ENCODE measurements at regions not wholly inside any gene's neighbourhood (a gene's known extent, or its start where the extent isn't known, plus 50 kb on each side); places are given as distances from the start of the nearest gene placed in this dataset.

- no peaks in the 10 kb centered on the region for H3K4me1 Mint-ChIP-seq
- no peaks in the 10 kb centered on the region for H3K36me3 Mint-ChIP-seq (ENCODE audit: low read depth)
- H3K27ac Mint-ChIP-seq = no peak overlapping the region
- no peaks in the 10 kb centered on the region for H3K27me3 Mint-ChIP-seq
- no peak overlapping the region for H3K4me3 Mint-ChIP-seq
- no peaks in the 10 kb centered on the region for H3K9me3 Mint-ChIP-seq
- no peak for ATAC-seq (replicated peaks)
Measured at GRCh38 chr4:181289198-181289597, 954.0 kb upstream of the TENM3 start.

- H3K9me3 Mint-ChIP-seq = no peaks in the 10 kb centered on the region
- H3K27me3 Mint-ChIP-seq = no peaks in the 10 kb centered on the region
- no peaks in the 10 kb centered on the region for H3K36me3 Mint-ChIP-seq (ENCODE audit: low read depth)
- H3K27ac Mint-ChIP-seq = no peak overlapping the region
- no peaks in the 10 kb centered on the region for H3K4me1 Mint-ChIP-seq
- no peak for ATAC-seq (replicated peaks)
- H3K4me3 Mint-ChIP-seq = no peak overlapping the region
Measured at GRCh38 chr4:181291615-181292014, 951.6 kb upstream of the TENM3 start.

- H3K27ac Mint-ChIP-seq = no peak overlapping the region
Measured at GRCh38 chr4:181293014-181293413, 950.2 kb upstream of the TENM3 start.

GRCh38 chr4:181293541-181293940 lies 949.7 kb upstream of the TENM3 start:
- H3K36me3 Mint-ChIP-seq (ENCODE audit: low read depth) = no peaks in the 10 kb centered on the region
- H3K4me1 Mint-ChIP-seq = no peaks in the 10 kb centered on the region
- no peak for ATAC-seq (replicated peaks)
- no peak overlapping the region for H3K27ac Mint-ChIP-seq
- no peak overlapping the region for H3K4me3 Mint-ChIP-seq
- no peaks in the 10 kb centered on the region for H3K27me3 Mint-ChIP-seq
- H3K9me3 Mint-ChIP-seq = no peaks in the 10 kb centered on the region

More at GRCh38 chr4:181293014-181293413, 950.2 kb upstream of the TENM3 start:
- Mint-ChIP-seq H3K27me3 (no peaks in the 10 kb centered on the region), H3K4me1 (no peaks in the 10 kb centered on the region), H3K4me3 (no peak overlapping the region), H3K9me3 (no peaks in the 10 kb centered on the region), H3K36me3 (ENCODE audit: low read depth) (no peaks in the 10 kb centered on the region)
- ATAC-seq (replicated peaks) = no peak

- Mint-ChIP-seq H3K27me3 (no peaks in the 10 kb centered on the region), H3K9me3 (no peaks in the 10 kb centered on the region), H3K27ac (no peak overlapping the region), H3K4me3 (no peak overlapping the region), H3K36me3 (ENCODE audit: low read depth) (no peaks in the 10 kb centered on the region), H3K4me1 (no peaks in the 10 kb centered on the region)
- ATAC-seq (replicated peaks) = no peak
Measured at GRCh38 chr4:181294421-181294820, 948.8 kb upstream of the TENM3 start.

- no peaks in the 10 kb centered on the region for H3K27me3 Mint-ChIP-seq
- no peak overlapping the region for H3K4me3 Mint-ChIP-seq
- H3K27ac Mint-ChIP-seq = no peak overlapping the region
- H3K4me1 Mint-ChIP-seq = no peaks in the 10 kb centered on the region
- no peaks in the 10 kb centered on the region for H3K9me3 Mint-ChIP-seq
- no peak for ATAC-seq (replicated peaks)
- no peaks in the 10 kb centered on the region for H3K36me3 Mint-ChIP-seq (ENCODE audit: low read depth)
Measured at GRCh38 chr4:181301735-181302710, 941.2 kb upstream of the TENM3 start.

GRCh38 chr4:181307824-181308223 lies 935.4 kb upstream of the TENM3 start:
- no peak overlapping the region for H3K4me3 Mint-ChIP-seq
- no peaks in the 10 kb centered on the region for H3K36me3 Mint-ChIP-seq (ENCODE audit: low read depth)
- no peaks in the 10 kb centered on the region for H3K4me1 Mint-ChIP-seq
- H3K27me3 Mint-ChIP-seq = no peaks in the 10 kb centered on the region
- no peak overlapping the region for H3K27ac Mint-ChIP-seq
- H3K9me3 Mint-ChIP-seq = no peaks in the 10 kb centered on the region
- ATAC-seq (replicated peaks) = no peak

GRCh38 chr4:181308476-181309312 lies 934.5 kb upstream of the TENM3 start:
- Mint-ChIP-seq H3K27me3 (no peaks in the 10 kb centered on the region), H3K36me3 (ENCODE audit: low read depth) (no peaks in the 10 kb centered on the region), H3K27ac (no peak overlapping the region), H3K4me3 (no peak overlapping the region), H3K9me3 (no peaks in the 10 kb centered on the region), H3K4me1 (no peaks in the 10 kb centered on the region)
- no peak for ATAC-seq (replicated peaks)

GRCh38 chr4:181312066-181312465 lies 931.1 kb upstream of the TENM3 start:
- ATAC-seq (replicated peaks) = no peak
- Mint-ChIP-seq H3K4me3 (no peak overlapping the region), H3K4me1 (no peaks in the 10 kb centered on the region), H3K9me3 (no peaks in the 10 kb centered on the region), H3K27ac (no peak overlapping the region), H3K27me3 (no peaks in the 10 kb centered on the region), H3K36me3 (ENCODE audit: low read depth) (no peaks in the 10 kb centered on the region)

- H3K27ac Mint-ChIP-seq = no peak overlapping the region
- peaks cover 4% of the 10 kb centered on the region for H3K9me3 Mint-ChIP-seq
- ATAC-seq (replicated peaks) = no peak
- no peaks in the 10 kb centered on the region for H3K4me1 Mint-ChIP-seq
- no peak overlapping the region for H3K4me3 Mint-ChIP-seq
- H3K36me3 Mint-ChIP-seq (ENCODE audit: low read depth) = no peaks in the 10 kb centered on the region
- no peaks in the 10 kb centered on the region for H3K27me3 Mint-ChIP-seq
Measured at GRCh38 chr4:181319629-181320028, 923.6 kb upstream of the TENM3 start.

GRCh38 chr4:181323061-181323460 lies 920.1 kb upstream of the TENM3 start:
- Mint-ChIP-seq H3K9me3 (peaks cover 9% of the 10 kb centered on the region), H3K27me3 (no peaks in the 10 kb centered on the region), H3K27ac (no peak overlapping the region), H3K4me3 (no peak overlapping the region), H3K4me1 (no peaks in the 10 kb centered on the region), H3K36me3 (ENCODE audit: low read depth) (no peaks in the 10 kb centered on the region)
- ATAC-seq (replicated peaks) = no peak

- no peaks in the 10 kb centered on the region for H3K36me3 Mint-ChIP-seq (ENCODE audit: low read depth)
- no peak for ATAC-seq (replicated peaks)
- no peak overlapping the region for H3K27ac Mint-ChIP-seq
- no peaks in the 10 kb centered on the region for H3K4me1 Mint-ChIP-seq
- no peaks in the 10 kb centered on the region for H3K27me3 Mint-ChIP-seq
- H3K9me3 Mint-ChIP-seq = peaks cover 9% of the 10 kb centered on the region
- H3K4me3 Mint-ChIP-seq = no peak overlapping the region
Measured at GRCh38 chr4:181330654-181331201, 912.5 kb upstream of the TENM3 start.

GRCh38 chr4:181331214-181331613 lies 912.0 kb upstream of the TENM3 start:
- H3K4me1 Mint-ChIP-seq = no peaks in the 10 kb centered on the region
- H3K27me3 Mint-ChIP-seq = no peaks in the 10 kb centered on the region
- ATAC-seq (replicated peaks) = no peak
- peaks cover 9% of the 10 kb centered on the region for H3K9me3 Mint-ChIP-seq
- no peaks in the 10 kb centered on the region for H3K36me3 Mint-ChIP-seq (ENCODE audit: low read depth)
- no peak overlapping the region for H3K27ac Mint-ChIP-seq
- H3K4me3 Mint-ChIP-seq = no peak overlapping the region

- Mint-ChIP-seq H3K36me3 (ENCODE audit: low read depth) (no peaks in the 10 kb centered on the region), H3K9me3 (peaks cover 17% of the 10 kb centered on the region), H3K27ac (no peak overlapping the region), H3K4me1 (no peaks in the 10 kb centered on the region), H3K27me3 (no peaks in the 10 kb centered on the region), H3K4me3 (no peak overlapping the region)
- no peak for ATAC-seq (replicated peaks)
Measured at GRCh38 chr4:181345931-181346330, 897.3 kb upstream of the TENM3 start.
